ENCODE measurements at regions not wholly inside any gene's neighbourhood (a gene's known extent, or its start where the extent isn't known, plus 50 kb on each side); places are given as distances from the start of the nearest gene placed in this dataset.

DNA sequence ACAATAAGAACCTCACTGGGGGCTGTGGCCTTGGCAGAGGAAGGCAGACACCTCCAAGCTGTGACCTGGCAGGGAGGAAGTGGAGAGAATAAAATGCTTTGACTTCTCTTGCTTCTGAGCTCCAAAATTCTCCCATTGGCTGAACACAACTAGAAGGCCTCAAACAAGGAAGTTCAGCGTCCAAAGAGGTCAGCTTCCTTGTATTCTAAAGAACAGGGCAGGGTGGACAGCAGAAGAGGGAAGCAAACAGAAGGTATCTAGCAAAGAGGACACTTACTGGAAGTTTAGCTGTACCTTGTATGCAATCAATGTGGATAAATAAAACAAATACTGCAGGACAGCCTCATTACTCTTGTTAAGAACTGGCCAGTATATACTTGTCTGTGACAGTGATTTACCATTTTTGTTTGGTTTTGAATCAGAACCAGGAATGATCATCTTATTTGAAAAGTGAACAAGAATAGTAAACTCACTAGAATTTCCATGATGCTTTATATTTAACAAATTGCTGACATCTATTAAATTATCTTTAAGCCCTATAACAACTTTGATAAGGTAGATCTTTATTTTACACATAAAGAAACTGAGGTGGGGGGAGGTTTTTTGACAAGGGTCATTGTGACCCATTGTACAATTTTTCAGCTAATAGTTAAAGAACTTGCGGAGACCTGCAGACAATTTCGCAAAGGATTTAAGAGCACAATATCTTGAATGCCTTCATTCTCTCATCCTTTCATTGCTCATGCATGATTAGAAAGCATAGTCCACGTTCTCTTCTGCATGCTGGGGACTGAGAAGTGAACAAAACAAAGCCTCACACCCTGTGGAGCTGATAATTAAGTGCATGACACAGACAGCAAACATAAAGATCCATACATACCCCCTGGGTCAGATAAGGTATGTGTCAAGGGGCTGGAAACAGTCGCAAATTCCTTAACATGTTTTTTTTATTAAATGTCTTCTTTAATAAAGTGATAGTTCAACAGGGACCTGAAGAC, 1448.0 kb downstream of the AACS start:
- TF ChIP-seq, protein P1, sequence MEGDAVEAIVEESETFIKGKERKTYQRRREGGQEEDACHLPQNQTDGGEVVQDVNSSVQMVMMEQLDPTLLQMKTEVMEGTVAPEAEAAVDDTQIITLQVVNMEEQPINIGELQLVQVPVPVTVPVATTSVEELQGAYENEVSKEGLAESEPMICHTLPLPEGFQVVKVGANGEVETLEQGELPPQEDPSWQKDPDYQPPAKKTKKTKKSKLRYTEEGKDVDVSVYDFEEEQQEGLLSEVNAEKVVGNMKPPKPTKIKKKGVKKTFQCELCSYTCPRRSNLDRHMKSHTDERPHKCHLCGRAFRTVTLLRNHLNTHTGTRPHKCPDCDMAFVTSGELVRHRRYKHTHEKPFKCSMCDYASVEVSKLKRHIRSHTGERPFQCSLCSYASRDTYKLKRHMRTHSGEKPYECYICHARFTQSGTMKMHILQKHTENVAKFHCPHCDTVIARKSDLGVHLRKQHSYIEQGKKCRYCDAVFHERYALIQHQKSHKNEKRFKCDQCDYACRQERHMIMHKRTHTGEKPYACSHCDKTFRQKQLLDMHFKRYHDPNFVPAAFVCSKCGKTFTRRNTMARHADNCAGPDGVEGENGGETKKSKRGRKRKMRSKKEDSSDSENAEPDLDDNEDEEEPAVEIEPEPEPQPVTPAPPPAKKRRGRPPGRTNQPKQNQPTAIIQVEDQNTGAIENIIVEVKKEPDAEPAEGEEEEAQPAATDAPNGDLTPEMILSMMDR (IDR thresholded peaks at IDR 0.05): no peak
- no peak for TF ChIP-seq ZFX (IDR thresholded peaks at IDR 0.05; ENCODE audit: borderline replicate concordance)
